LoVo (cell line): ENCODE measurements at regions not wholly inside any gene's neighbourhood (a gene's known extent, or its start where the extent isn't known, plus 50 kb on each side); places are given as distances from the start of the nearest gene placed in this dataset.
"Not testable (repeated sequence)": the region's sequence is repeated elsewhere in the genome, so short reads cannot be mapped to it uniquely, and the experiment has no call there.

Experiments used
- DNase-seq: peaks from one replicate; pipeline ENCODE4 v3.0.0-alpha.2; 2016; ENCODE audit warnings: low spot score

- no peak for DNase-seq
Measured at GRCh38 chr5:93220431-93220830, 360.6 kb downstream of the NR2F1-AS1 start.

GRCh38 chr5:93219641-93220145 is 361.3 kb downstream of the NR2F1-AS1 start:
- DNase-seq: no peak

GRCh38 chr5:93213111-93213794 is 367.8 kb downstream of the NR2F1-AS1 start:
- not testable (repeated sequence) for DNase-seq

- DNase-seq: no peak
Measured at GRCh38 chr5:93209476-93209875, 371.5 kb downstream of the NR2F1-AS1 start.

GRCh38 chr5:93208141-93208751 is 372.8 kb downstream of the NR2F1-AS1 start:
- no peak for DNase-seq

- DNase-seq: no peak
Measured at GRCh38 chr5:93206203-93206602, 374.8 kb downstream of the NR2F1-AS1 start.

GRCh38 chr5:93201061-93201460 is 380.0 kb downstream of the NR2F1-AS1 start:
- no peak for DNase-seq

- DNase-seq: no peak
Measured at GRCh38 chr5:93196986-93197385, 384.0 kb downstream of the NR2F1-AS1 start.

- no peak for DNase-seq
Measured at GRCh38 chr5:93193431-93194347, 387.3 kb downstream of the NR2F1-AS1 start.

- DNase-seq: no peak
Measured at GRCh38 chr5:93192683-93193082, 388.3 kb downstream of the NR2F1-AS1 start.

GRCh38 chr5:93192087-93192486 is 388.9 kb downstream of the NR2F1-AS1 start:
- DNase-seq: peak; percentile 88

- DNase-seq: no peak
Measured at GRCh38 chr5:93191035-93191817, 389.8 kb downstream of the NR2F1-AS1 start.

- DNase-seq: peak; percentile 47
Measured at GRCh38 chr5:93189707-93190120, 391.3 kb downstream of the NR2F1-AS1 start.

- DNase-seq: no peak
Measured at GRCh38 chr5:93188876-93189485, 392.0 kb downstream of the NR2F1-AS1 start.

- peak; percentile 32 for DNase-seq
Measured at GRCh38 chr5:93186076-93186682, 394.8 kb downstream of the NR2F1-AS1 start.

- DNase-seq: no peak
Measured at GRCh38 chr5:93184041-93184440, 397.0 kb downstream of the NR2F1-AS1 start.

GRCh38 chr5:93179466-93179865 is 401.6 kb downstream of the NR2F1-AS1 start:
- no peak for DNase-seq

- no peak for DNase-seq
Measured at GRCh38 chr5:93174930-93175329, 406.1 kb downstream of the NR2F1-AS1 start.

GRCh38 chr5:93165559-93165958 is 415.5 kb downstream of the NR2F1-AS1 start:
- DNase-seq: no peak

GRCh38 chr5:93164690-93165089 is 416.3 kb downstream of the NR2F1-AS1 start:
- DNase-seq: no peak
